ENCODE measurements at regions not wholly inside any gene's neighbourhood (a gene's known extent, or its start where the extent isn't known, plus 50 kb on each side); places are given as distances from the start of the nearest gene placed in this dataset.

DNA sequence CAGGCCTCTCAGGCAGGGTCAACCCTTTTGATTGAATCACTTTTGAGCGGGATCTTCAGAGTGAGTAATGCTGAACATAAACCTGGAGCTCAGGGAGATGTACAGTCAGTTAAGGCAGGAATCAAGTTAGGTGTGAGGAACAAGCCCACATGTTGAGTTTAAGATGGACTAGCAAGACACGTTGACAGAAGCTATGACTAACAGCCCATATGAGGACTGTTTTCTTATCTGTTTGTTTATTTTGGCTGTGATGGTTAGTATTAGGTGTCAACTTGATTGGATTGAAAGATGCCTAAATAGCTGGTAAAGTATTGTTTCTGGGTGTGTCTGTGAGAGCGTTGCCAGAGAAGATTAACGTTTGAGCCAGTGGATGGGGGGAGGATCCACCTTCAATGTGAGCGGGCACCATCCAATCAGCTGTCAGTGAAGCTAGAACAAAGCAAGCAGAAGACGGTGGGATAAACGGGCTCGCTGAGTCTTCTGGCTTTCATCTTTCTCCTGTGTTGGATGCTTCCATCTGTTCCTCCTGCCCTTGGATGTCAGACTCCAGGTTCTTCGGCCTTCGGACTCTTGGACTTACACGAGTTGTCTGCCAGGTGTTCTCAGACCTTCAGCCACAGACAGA is 232.3 kb upstream of the STAC start:
- TF ChIP-seq CTCF (tag by site-specific recombination; IDR thresholded peaks at IDR 0.05) (no peak), ZNF510 (tag by site-specific recombination; IDR thresholded peaks at IDR 0.05; ENCODE audit: insufficient replicate concordance) (no peak), ZNF777 (tag by site-specific recombination; IDR thresholded peaks at IDR 0.05; ENCODE audit: borderline replicate concordance) (no peak), ZNF585B (tag by site-specific recombination; IDR thresholded peaks at IDR 0.05) (no peak), ZBTB21 (tag by site-specific recombination; IDR thresholded peaks at IDR 0.05) (no peak), ZNF10 (tag by site-specific recombination; IDR thresholded peaks at IDR 0.05) (no peak), ZNF214 (tag by site-specific recombination; IDR thresholded peaks at IDR 0.05; ENCODE audit: borderline replicate concordance) (no peak)

Data from HEK293 (cell line).